Caco-2 (cell line): ENCODE measurements at regions not wholly inside any gene's neighbourhood (a gene's known extent, or its start where the extent isn't known, plus 50 kb on each side); places are given as distances from the start of the nearest gene placed in this dataset.

Source experiments
- BruUV-seq: library from RNA; stranded (reverse); fragments of 400-500 nt; replicated peaks from 2 replicates; lab custom pipeline; 2021; lab: Mats Ljungman, UMichigan
- CTCF ChIA-PET: fragments of 300-600 bp; sonication (Branson Sonifier 250); formaldehyde crosslinking; loops from one replicate; lab custom pipeline; 2022; ENCODE audit warnings: antibody characterized with exemption; lab: Charles Lee
- POLR2A ChIA-PET: fragments of 300-600 bp; sonication (Branson Sonifier 250); formaldehyde crosslinking; loops from one replicate; lab custom pipeline; 2022; ENCODE audit warnings: antibody characterized with exemption; lab: Charles Lee
- DNase-seq, 2 experiments: peaks; one replicate each; pipeline versions ENCODE4 v3.0.0 to v3.0.0-alpha.2; 2020 to 2022
- H3K27me3 ChIP-seq: replicated peaks from 2 replicates; pipeline ENCODE4 v1.6.0; 2011; ENCODE audit warnings: low read length; ENCODE audit not compliant: control insufficient read depth, insufficient read depth
- H3K36me3 ChIP-seq: 2 replicates; pipeline ENCODE4 v1.5.1; 2011; ENCODE audit warnings: low read length; ENCODE audit not compliant: control insufficient read depth, insufficient read depth
- H3K4me1 ChIP-seq: fragments of 250-450 bp; sonication (Bioruptor Pico); 2 replicates; pipeline ENCODE4 v1.5.1; 2020; ENCODE audit warnings: mild to moderate bottlenecking
- H3K4me3 ChIP-seq: 2 replicates; pipeline ENCODE4 v1.5.1; 2011; ENCODE audit warnings: low read depth, mild to moderate bottlenecking, control low read depth, low read length
- H3K9me3 ChIP-seq: fragments of 250-450 bp; sonication (Bioruptor Pico); 2 replicates; pipeline ENCODE4 v1.5.1; 2020; ENCODE audit warnings: mild to moderate bottlenecking, moderate library complexity
- H3K27ac Mint-ChIP-seq: one replicate; pipeline ENCODE4 v1.8.0; 2022; ENCODE audit warnings: mixed read lengths; ENCODE audit not compliant: unreplicated experiment
- H3K27me3 Mint-ChIP-seq: one replicate; pipeline ENCODE4 v1.8.0; 2022; ENCODE audit warnings: mixed read lengths; ENCODE audit not compliant: insufficient read depth, unreplicated experiment
- H3K36me3 Mint-ChIP-seq: one replicate; pipeline ENCODE4 v1.8.0; 2022; ENCODE audit warnings: mild to moderate bottlenecking, mixed read lengths; ENCODE audit not compliant: insufficient read depth, unreplicated experiment
- H3K4me1 Mint-ChIP-seq: one replicate; pipeline ENCODE4 v1.8.0; 2022; ENCODE audit warnings: low read depth, mixed read lengths; ENCODE audit not compliant: unreplicated experiment
- H3K4me3 Mint-ChIP-seq: one replicate; pipeline ENCODE4 v1.8.0; 2022; ENCODE audit warnings: mild to moderate bottlenecking, moderate library complexity, mixed read lengths; ENCODE audit not compliant: unreplicated experiment
- H3K9me3 Mint-ChIP-seq: one replicate; pipeline ENCODE4 v1.8.0; 2022; ENCODE audit warnings: mixed read lengths; ENCODE audit not compliant: unreplicated experiment
- CTCF ChIP-seq, 2 experiments: fragments of 200-600 bp in 1 of 2; IDR thresholded peaks; 1 replicate in 1 of 2; 2 replicates in 1 of 2; pipeline versions ENCODE4 v1.5.1 to v1.8.0; 2011 to 2022; ENCODE audit warnings: antibody characterized with exemption in 1 of 2, control low read depth in 1 of 2, inconsistent platforms in 1 of 2, low read depth in 1 of 2, low read length in 1 of 2, mild to moderate bottlenecking in 1 of 2, moderate library complexity in 1 of 2; ENCODE audit not compliant: insufficient read depth in 1 of 2, severe bottlenecking in 1 of 2, unreplicated experiment in 1 of 2
- intact Hi-C: fragments of 100-400 bp; cut with micrococcal nuclease; formaldehyde crosslinking; loops from one replicate; pipeline ENCODE4 v1.10.0; 2022; ENCODE audit not compliant: unreplicated experiment

DNA sequence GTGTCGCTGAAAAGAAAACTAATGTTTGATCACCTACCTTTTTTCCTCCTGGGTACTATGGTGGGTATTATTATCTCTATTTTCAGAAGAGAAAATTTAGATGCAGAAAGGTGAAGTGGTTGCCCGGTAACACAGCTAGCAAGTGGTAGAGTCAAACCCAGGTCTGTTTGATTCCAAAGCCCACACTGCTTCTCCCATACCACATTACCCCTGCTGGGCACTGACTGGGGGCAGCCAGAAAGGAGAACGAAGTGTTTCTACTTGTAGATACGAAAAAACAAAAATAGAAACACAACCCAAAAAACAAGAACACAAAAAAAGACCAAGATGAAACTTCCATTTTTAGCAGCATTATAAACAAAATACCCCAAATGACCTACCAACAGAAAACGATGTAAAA, 142.2 kb downstream of the SLC41A2 start:
- Histone ChIP-seq H3K4me3 (no peak overlapping the region), H3K36me3 (no peaks in the 10 kb centered on the region), H3K4me1 (no peaks in the 10 kb centered on the region), H3K27me3 (no peaks in the 10 kb centered on the region), H3K9me3 (no peaks in the 10 kb centered on the region)
- BruUV-seq, result no TSS peak
- intact Hi-C loops, result no loop called here
- DNase-seq, result no peak
- H3K36me3 Mint-ChIP-seq, result no peaks in the 10 kb centered on the region
- no peaks in the 10 kb centered on the region for H3K27me3 Mint-ChIP-seq
- TF ChIP-seq CTCF (IDR thresholded peaks at IDR 0.05; ENCODE audit: insufficient read depth in 1 of 2, low read depth in 1 of 2, low read length in 1 of 2, severe bottlenecking in 1 of 2, unreplicated experiment in 1 of 2), result no peak
- H3K4me1 Mint-ChIP-seq, result no peaks in the 10 kb centered on the region
- ChIA-PET CTCF (no interaction called here), POLR2A (no interaction called here)
- no peak overlapping the region for H3K27ac Mint-ChIP-seq
- no peaks in the 10 kb centered on the region for H3K9me3 Mint-ChIP-seq
- H3K4me3 Mint-ChIP-seq, result no peak overlapping the region

DNA sequence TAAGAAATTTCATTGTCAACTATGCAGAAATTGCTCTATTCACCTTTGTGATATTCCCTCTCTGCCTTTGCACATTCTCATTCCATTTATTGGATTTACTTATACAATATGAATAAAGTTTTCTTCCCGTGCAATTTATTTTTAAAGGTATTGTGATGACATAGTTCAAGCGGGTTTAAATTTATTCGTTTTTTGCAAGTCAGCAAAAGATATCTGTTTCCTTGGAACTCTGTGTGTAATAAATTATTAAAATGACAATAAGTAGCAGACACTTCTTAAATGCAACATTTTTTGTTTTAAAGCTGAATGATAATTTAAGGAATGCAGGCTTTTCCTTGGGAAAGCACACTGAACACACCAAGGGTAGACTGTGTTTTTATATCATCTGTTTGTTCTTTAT, 143.1 kb downstream of the SLC41A2 start:
- Mint-ChIP-seq H3K36me3 (no peaks in the 10 kb centered on the region), H3K27ac (no peak overlapping the region), H3K27me3 (no peaks in the 10 kb centered on the region), H3K4me3 (no peak overlapping the region), H3K4me1 (no peaks in the 10 kb centered on the region), H3K9me3 (no peaks in the 10 kb centered on the region)
- intact Hi-C loops, result no loop called here
- CTCF ChIA-PET, result no interaction called here
- DNase-seq, result no peak
- Histone ChIP-seq H3K4me1 (no peaks in the 10 kb centered on the region), H3K27me3 (no peaks in the 10 kb centered on the region), H3K36me3 (no peaks in the 10 kb centered on the region), H3K9me3 (no peaks in the 10 kb centered on the region), H3K4me3 (no peak overlapping the region)
- no peak for TF ChIP-seq CTCF (IDR thresholded peaks at IDR 0.05; ENCODE audit: insufficient read depth in 1 of 2, low read depth in 1 of 2, low read length in 1 of 2, severe bottlenecking in 1 of 2, unreplicated experiment in 1 of 2)
- no TSS peak for BruUV-seq
- POLR2A ChIA-PET, result no interaction called here
